GM23248 (cell line): ENCODE measurements at regions not wholly inside any gene's neighbourhood (a gene's known extent, or its start where the extent isn't known, plus 50 kb on each side); places are given as distances from the start of the nearest gene placed in this dataset.

Source experiments
- EZH2 ChIP-seq: fragments of 200-600 bp; sonication (generic); IDR thresholded peaks from 2 replicates; pipeline ENCODE4 v1.6.1; 2018; ENCODE audit warnings: antibody characterized with exemption, mild to moderate bottlenecking; ENCODE audit not compliant: insufficient read depth, poor library complexity, severe bottlenecking
- EZH2phosphoT487 ChIP-seq: fragments of 200-600 bp; sonication (generic); IDR thresholded peaks from 2 replicates; pipeline ENCODE4 v1.6.1; 2018; ENCODE audit warnings: antibody characterized with exemption, moderate library complexity, mild to moderate bottlenecking, low read depth; ENCODE audit not compliant: insufficient read depth

DNA sequence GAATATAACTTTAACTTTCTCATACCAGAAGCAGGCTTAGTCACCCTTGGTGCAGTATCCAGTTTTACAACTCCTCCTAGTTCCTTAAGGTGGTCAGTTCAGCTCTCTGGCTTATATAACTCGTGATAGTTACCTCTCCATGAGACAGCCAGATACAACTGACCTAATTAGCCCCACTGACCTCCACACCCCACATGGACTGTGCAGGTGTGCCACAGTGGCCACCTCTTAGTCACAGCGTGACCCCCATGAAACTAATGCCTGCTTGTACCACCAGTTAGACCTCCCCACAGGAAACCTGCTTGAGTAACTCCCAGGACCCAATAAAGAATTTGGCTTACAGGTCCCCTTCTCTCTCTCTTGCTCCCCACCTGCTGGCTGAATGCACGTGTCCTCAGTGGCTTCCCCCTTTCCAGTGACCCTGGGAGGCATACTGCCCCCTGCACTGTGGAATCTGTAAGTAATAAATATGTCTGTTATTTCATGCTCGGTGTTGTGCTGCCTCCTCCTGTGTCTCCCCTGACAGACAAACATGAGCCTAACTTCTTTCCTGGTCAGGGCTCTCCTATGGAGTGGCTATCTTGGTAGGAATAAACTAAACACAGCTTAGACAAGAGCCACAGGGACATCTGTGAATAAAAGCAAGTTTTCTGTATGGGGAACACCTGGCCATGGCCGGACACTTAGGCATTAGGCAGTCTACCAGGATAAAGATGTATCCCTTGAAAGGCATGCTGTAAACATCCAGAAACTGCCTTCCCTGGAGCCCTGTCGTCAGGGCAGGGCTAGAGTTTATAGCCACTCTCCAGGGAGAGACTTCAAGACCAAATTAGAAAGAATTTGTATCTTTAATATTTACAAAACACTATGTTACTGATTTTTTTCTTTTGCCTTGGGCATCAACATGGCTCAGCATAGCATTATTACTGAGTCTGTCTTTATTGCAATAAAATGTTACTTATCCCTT is 209.7 kb upstream of the BOD1L1 start:
- TF ChIP-seq EZH2 (no peak), EZH2phosphoT487 (no peak)
